KMS-11 (cell line): ENCODE measurements at regions not wholly inside any gene's neighbourhood (a gene's known extent, or its start where the extent isn't known, plus 50 kb on each side); places are given as distances from the start of the nearest gene placed in this dataset.

Experiments
- H2AFZ ChIP-seq: fragments of 200-600 bp; sonication (generic); 2 replicates; pipeline ENCODE4 v1.6.1; 2016; ENCODE audit warnings: antibody characterized with exemption, mixed run types, low read depth
- H3K27ac ChIP-seq: fragments of 200-600 bp; sonication (generic); 2 replicates; pipeline ENCODE4 v1.6.1; 2016; ENCODE audit warnings: mild to moderate bottlenecking, mixed run types
- H3K27me3 ChIP-seq: fragments of 200-600 bp; sonication (generic); 2 replicates; pipeline ENCODE4 v1.6.1; 2017; ENCODE audit warnings: mild to moderate bottlenecking, low read depth, mixed run types, moderate library complexity; ENCODE audit not compliant: insufficient read depth
- H3K36me3 ChIP-seq: fragments of 200-600 bp; sonication (generic); 2 replicates; pipeline ENCODE4 v1.6.1; 2017; ENCODE audit warnings: mild to moderate bottlenecking, mixed run types; ENCODE audit not compliant: insufficient read depth
- H3K4me1 ChIP-seq: fragments of 200-600 bp; sonication (generic); 2 replicates; pipeline ENCODE4 v1.6.1; 2016; ENCODE audit warnings: mild to moderate bottlenecking, low read depth, mixed run types; ENCODE audit not compliant: poor library complexity, severe bottlenecking
- H3K4me2 ChIP-seq: fragments of 200-600 bp; sonication (generic); 2 replicates; pipeline ENCODE4 v1.7.0; 2016; ENCODE audit warnings: mild to moderate bottlenecking, mixed run types
- H3K4me3 ChIP-seq: fragments of 200-600 bp; sonication (generic); IDR thresholded peaks from 2 replicates; pipeline ENCODE4 v1.6.1; 2017; ENCODE audit warnings: low read depth, low read length, mixed read lengths; ENCODE audit not compliant: insufficient read depth
- H3K79me2 ChIP-seq: fragments of 200-600 bp; sonication (generic); 2 replicates; pipeline ENCODE4 v1.6.1; 2016; ENCODE audit warnings: low read depth, mixed run types; ENCODE audit not compliant: insufficient read depth
- H3K9ac ChIP-seq: fragments of 200-600 bp; sonication (generic); 2 replicates; pipeline ENCODE4 v1.6.1; 2016; ENCODE audit warnings: mild to moderate bottlenecking, mixed run types
- H4K20me1 ChIP-seq: fragments of 200-600 bp; sonication (generic); 2 replicates; pipeline ENCODE4 v1.6.1; 2016; ENCODE audit warnings: mild to moderate bottlenecking, mixed run types; ENCODE audit not compliant: insufficient read depth
- TF ChIP-seq, protein P1 (sequence below): fragments of 200-600 bp; sonication (generic); conservative IDR thresholded peaks from 2 replicates; pipeline ENCODE4 v1.6.1; 2017; ENCODE audit warnings: low read depth, mild to moderate bottlenecking, antibody characterized with exemption, low read length, moderate library complexity, mixed read lengths

DNA sequence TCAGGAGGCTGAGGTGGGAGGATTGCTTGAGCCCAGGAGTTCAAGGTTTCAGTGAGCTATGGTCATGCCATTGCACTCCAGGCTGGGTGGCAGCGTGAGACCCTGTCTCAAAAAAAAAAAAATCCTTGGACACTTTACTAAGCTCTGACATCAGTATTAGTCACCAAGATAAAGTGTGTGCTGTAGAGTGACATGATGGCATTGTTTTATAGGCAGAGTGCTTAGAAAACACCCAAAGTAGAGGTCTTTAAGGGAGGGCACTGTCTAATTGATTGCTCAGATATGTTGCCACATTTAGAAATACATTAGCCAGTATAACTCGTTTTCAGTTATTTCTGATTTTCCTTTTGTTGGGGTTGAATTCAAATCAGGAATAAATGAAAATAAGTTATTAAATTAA is 235.9 kb downstream of the REEP3 start:
- TF ChIP-seq, protein P1, sequence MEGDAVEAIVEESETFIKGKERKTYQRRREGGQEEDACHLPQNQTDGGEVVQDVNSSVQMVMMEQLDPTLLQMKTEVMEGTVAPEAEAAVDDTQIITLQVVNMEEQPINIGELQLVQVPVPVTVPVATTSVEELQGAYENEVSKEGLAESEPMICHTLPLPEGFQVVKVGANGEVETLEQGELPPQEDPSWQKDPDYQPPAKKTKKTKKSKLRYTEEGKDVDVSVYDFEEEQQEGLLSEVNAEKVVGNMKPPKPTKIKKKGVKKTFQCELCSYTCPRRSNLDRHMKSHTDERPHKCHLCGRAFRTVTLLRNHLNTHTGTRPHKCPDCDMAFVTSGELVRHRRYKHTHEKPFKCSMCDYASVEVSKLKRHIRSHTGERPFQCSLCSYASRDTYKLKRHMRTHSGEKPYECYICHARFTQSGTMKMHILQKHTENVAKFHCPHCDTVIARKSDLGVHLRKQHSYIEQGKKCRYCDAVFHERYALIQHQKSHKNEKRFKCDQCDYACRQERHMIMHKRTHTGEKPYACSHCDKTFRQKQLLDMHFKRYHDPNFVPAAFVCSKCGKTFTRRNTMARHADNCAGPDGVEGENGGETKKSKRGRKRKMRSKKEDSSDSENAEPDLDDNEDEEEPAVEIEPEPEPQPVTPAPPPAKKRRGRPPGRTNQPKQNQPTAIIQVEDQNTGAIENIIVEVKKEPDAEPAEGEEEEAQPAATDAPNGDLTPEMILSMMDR: no peak
- no peak overlapping the region for H2AFZ ChIP-seq
- no peaks in the 10 kb centered on the region for H4K20me1 ChIP-seq
- H3K4me3 ChIP-seq: no peak overlapping the region
- no peaks in the 10 kb centered on the region for H3K79me2 ChIP-seq
- no peaks in the 10 kb centered on the region for H3K36me3 ChIP-seq
- no peak overlapping the region for H3K4me2 ChIP-seq
- no peak overlapping the region for H3K9ac ChIP-seq
- no peaks in the 10 kb centered on the region for H3K4me1 ChIP-seq
- no peak overlapping the region for H3K27ac ChIP-seq
- no peaks in the 10 kb centered on the region for H3K27me3 ChIP-seq

DNA sequence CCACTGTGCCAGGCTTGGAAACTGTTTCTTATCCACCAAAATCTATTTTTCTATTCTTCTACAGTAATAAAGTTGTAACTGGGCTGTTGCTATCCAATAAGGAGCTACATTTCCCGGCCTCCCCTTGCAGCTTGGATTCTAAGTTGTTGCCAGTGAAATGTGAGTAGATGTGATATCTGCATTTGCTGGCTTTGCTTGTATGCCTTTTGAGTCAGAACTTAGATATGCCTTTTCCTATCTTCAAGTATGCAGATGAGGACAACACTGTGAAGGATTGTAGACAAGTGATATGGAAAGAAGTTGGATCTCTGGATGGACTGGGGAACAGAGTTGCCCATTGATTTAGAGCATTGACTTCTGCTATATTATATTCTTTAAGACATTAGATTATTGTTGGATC is 236.9 kb downstream of the REEP3 start:
- no peaks in the 10 kb centered on the region for H3K4me1 ChIP-seq
- no peaks in the 10 kb centered on the region for H3K27me3 ChIP-seq
- no peak overlapping the region for H3K9ac ChIP-seq
- TF ChIP-seq, protein P1: no peak
- no peaks in the 10 kb centered on the region for H3K36me3 ChIP-seq
- H2AFZ ChIP-seq: no peak overlapping the region
- no peak overlapping the region for H3K4me2 ChIP-seq
- H3K4me3 ChIP-seq: no peak overlapping the region
- no peaks in the 10 kb centered on the region for H4K20me1 ChIP-seq
- H3K27ac ChIP-seq: no peak overlapping the region
- no peaks in the 10 kb centered on the region for H3K79me2 ChIP-seq

GRCh38 chr10:63759335-63759734 is 238.1 kb downstream of the REEP3 start:
- Histone ChIP-seq H3K27me3 (no peaks in the 10 kb centered on the region), H3K9ac (no peak overlapping the region), H3K79me2 (no peaks in the 10 kb centered on the region), H3K36me3 (no peaks in the 10 kb centered on the region), H4K20me1 (no peaks in the 10 kb centered on the region), H3K4me2 (no peak overlapping the region), H3K4me3 (no peak overlapping the region), H3K4me1 (no peaks in the 10 kb centered on the region), H2AFZ (no peak overlapping the region), H3K27ac (no peak overlapping the region)
- TF ChIP-seq, protein P1: no peak

DNA sequence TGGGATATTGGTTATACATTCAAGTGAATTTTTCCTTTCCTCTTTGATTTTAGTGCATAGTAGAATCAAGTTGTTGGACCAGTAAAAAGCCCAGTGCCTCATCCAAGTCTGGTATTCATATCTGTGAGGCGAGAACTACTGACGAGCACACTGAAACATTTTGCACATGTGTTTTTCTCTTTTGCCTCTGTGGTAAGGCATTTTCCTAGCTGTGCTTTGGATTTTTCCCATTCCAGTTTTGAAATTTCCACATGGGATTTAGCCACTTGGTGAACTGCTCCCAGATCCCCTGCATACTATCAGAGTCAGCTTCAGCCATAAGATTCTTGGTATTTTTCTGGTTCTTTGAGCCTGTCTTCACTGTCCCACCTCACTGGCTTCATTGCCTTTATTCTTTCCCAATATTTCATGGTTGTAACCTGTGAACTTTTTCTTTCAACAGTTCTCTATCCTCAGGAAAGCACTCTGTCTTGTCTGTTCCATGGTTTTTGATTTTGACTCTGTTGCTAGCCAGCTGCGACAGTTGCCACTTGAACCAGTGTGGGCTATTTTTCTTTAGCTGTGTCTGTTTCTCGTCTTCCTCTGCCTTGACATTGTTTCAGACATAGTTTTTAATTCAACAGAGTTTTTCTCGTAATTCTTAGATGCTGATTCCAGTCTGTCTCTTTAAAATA is 239.0 kb downstream of the REEP3 start:
- no peaks in the 10 kb centered on the region for H3K4me1 ChIP-seq
- no peak overlapping the region for H3K4me2 ChIP-seq
- H3K79me2 ChIP-seq: no peaks in the 10 kb centered on the region
- TF ChIP-seq, protein P1: no peak
- no peaks in the 10 kb centered on the region for H3K36me3 ChIP-seq
- H3K27ac ChIP-seq: no peak overlapping the region
- no peak overlapping the region for H2AFZ ChIP-seq
- H4K20me1 ChIP-seq: no peaks in the 10 kb centered on the region
- no peaks in the 10 kb centered on the region for H3K27me3 ChIP-seq
- no peak overlapping the region for H3K4me3 ChIP-seq
- no peak overlapping the region for H3K9ac ChIP-seq
